ENCODE measurements at regions not wholly inside any gene's neighbourhood (a gene's known extent, or its start where the extent isn't known, plus 50 kb on each side); places are given as distances from the start of the nearest gene placed in this dataset.

GRCh38 chr12:61302282-61302681 lies 957.9 kb upstream of the USP15 start:
- TF ChIP-seq CTCF (IDR thresholded peaks at IDR 0.05): no peak
- TF ChIP-seq POLR2A (IDR thresholded peaks at IDR 0.05): no peak

Measured in adrenal gland (tissue), 5 donors.